GM19099 (cell line): ENCODE measurements at regions not wholly inside any gene's neighbourhood (a gene's known extent, or its start where the extent isn't known, plus 50 kb on each side); places are given as distances from the start of the nearest gene placed in this dataset.

Experiments
- POLR2A ChIP-seq: IDR thresholded peaks from 3 replicates; pipeline ENCODE4 v1.6.1; 2011; ENCODE audit warnings: low read depth; ENCODE audit not compliant: insufficient read length; ENCODE audit errors: extremely low read depth

DNA sequence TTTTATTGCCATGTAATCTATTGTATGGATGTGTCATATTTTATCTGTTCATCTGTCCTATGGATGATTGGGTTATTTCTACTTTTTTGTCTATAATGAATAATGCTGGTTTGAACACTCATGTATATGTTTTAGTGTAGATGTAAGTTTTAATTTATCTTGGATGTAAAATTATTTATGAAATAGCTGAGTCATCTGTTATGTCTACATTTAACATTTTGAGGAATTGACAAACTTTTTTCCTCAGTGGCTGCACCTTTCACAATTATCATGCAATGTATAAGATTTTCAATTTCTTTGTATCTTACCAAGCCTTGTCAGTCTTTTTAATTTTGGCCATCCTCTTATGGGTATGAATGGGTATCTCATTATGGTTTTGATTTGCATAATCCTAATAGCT, 666.4 kb downstream of the DIPK2A start:
- no peak for TF ChIP-seq POLR2A

DNA sequence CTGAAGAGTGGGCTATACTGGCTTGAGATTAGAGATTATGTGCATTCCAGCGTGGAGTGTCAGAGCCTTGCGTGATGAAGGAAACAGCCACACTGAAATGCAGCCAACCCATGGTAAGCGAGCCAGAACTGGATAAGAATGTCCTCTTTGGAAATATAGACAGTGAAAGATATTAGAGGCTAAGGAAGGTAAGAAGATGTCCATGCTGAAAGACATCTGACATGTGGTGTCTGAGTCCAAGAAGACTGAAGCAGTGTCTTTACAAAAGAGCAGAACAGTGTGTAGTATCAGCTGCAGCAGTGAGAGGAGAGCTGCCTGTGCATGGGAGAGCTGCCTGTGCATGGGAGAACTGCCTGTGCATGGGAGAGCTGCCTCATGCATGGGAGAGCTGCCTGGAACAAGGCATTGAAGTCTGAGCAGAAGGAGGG, 672.2 kb downstream of the DIPK2A start:
- no peak for TF ChIP-seq POLR2A

DNA sequence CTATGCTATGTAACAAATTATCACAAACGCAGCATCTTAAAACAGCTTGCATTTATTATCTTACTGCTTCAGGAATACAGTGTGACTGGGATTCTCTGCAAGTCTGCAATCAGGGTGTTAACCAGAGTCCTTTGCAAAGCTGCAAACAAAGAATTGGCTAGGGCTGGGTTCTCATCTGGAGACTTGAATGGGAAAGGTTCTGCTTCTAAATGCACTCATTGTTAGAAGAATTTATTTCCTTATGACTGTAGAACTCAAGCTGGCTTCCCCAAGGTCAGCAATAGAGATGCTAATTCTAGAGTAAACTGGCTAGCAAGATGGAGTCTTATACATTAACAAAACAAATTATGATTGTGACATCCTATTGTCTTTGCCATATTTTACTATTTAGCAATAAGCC, 673.7 kb downstream of the DIPK2A start:
- no peak for TF ChIP-seq POLR2A

DNA sequence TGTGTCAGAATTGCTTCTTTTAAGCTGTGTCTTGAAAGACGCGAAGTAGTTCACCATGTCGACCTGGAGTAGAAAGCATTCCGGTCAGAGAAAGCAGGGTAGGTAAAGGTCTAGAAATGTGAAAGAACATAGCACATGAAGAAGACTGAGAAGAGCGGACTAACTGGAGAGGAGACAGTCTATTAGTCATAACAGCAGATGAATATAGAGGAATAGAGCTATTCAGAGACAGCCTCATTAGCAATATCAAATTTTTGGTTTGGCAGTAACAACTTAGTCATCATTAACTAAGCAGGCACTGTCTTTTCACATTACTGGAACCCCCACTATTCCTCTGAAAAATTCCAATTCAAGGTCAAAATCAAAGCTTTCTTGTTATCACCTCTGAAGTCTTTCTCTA, 678.8 kb downstream of the DIPK2A start:
- TF ChIP-seq POLR2A, result no peak

DNA sequence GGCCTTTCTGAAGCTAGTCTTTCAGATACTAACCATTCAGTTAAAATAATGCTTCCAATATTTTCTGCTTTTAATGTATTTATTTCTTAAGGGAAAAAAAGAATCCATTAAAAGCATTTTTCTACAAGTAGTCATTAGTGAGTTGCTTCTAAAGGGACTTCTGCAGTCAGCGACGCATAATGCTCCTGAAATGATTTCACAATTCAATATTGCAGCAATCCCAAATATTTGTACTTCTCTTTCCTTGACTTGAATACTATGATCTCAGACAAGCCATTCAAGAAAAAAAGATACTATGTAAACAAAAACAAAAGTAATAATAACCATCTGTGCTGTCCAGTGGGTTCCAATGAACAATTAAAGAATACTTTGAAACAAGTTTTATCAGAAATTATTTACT, 681.0 kb downstream of the DIPK2A start:
- no peak for TF ChIP-seq POLR2A

DNA sequence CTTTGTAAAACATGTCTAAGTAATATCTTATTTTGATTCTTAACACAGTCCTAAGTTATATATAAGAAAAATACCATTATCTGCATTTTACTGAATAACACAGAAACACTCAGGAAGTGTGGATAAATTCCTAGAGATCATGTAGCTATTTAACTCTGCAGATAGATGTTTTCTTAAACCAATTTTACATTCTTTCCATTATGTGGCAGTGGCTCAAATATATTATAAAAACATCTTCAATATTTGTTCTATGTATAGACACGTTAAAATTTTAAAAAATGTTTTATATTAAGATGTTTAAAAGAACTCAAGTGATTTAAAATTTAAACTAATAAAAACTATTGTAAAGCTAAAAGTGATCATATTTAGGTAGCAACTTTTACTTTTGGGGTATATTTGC, 683.8 kb downstream of the DIPK2A start:
- TF ChIP-seq POLR2A, result no peak

DNA sequence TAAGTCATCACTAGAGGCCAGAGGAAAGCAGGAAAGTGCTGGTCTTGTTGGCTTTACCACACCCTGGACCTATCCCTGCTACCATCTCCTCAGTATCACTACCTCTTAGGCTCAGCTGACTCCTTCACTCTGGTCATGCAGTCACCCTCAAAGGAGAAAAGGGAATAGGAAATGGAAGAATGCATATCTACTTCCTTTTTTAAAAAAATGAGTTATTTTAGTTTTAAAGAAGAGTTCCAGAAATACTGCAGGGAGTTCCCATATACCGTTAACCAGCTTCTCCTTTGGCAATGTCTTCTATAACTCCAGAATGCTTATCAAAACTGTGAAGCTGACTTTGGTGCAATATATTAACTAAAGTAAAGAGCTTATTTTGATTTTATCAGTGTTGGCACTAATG, 688.6 kb downstream of the DIPK2A start:
- no peak for TF ChIP-seq POLR2A

DNA sequence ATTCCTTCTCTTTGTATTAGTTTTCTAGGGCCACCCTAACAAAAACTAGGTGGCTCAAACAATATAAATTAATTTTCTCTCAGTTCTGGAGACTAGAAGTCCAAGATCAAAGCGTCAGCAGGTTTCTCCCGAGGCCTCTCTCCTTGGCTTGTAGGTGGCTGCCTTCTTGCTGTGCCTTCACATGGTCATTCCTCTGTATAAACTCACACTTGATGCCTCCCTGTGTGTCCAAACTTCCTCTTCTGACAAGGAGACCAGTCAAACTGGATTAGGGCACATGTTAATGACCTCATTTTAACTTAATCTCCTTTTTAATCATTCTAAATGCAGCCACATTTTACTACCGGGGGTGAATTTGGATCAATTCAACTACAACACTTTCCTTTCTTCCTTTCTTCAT, 691.1 kb downstream of the DIPK2A start:
- TF ChIP-seq POLR2A, result no peak

DNA sequence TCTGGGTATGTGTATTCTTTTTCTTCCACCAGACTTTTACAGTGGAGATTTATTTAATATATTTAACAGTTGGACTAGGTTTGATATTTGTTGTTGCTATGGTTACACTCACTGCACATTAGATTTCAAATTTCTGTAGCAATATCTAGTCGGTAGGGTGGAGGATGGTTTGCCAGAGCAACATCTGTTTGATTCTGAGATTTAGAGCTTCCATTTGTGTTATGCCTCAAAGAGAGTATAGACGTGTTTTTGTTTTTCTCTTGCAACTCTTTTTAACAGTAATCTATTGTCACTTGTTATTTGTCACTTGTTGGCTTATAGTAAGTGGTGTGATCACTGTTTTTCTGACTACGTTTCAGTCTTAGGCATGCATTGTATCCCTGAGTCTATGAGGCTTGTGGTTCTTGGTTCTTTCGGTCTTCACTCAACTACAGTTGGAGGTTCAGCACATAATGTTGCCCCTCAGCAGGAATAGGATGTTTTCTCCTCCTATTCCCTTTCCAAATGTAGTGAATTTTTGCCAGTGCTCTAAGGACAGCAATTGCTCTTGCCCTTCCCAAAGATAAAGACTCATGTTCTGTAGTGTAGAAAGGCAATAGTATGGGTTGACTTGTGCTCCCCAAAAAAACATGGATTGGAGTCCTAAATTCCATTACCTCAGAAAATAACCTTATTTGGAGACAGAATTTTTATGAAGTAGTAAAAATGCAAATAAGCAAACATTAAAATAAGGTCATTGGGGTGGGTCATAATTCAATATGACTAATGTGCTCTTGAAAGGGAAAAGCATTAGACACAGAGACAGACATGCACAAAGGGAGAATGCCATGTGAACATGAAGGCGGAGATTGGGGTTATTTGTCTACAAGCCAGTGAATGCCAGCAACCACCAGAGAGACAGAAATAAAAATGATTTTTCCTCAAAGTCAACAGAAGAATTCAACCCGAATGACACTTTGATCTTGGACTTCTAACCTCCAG, 692.1 kb downstream of the DIPK2A start:
- TF ChIP-seq POLR2A, result no peak

DNA sequence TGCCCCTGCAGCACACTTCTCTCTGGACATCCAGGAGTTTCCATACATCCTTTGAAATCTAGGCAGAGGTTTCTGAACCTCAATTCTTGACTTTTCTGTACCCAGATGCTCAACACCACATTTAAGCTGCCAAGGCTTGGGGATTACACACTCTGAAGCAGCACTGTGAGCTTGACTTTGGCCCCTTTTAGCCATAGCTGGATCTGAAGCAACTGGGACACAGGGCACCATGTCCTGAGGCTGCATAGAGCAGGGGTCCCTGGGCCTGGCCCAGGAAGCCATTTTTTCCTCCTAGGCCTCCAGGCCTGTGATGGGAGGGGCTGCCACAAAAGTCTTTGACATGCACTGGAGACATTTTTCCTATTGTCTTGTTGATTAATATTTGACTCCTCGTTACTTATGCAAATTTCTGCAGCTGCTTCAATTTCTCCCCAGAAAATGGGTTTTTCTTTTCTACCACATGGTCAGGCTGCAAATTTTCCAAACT, 694.0 kb downstream of the DIPK2A start:
- TF ChIP-seq POLR2A, result no peak

DNA sequence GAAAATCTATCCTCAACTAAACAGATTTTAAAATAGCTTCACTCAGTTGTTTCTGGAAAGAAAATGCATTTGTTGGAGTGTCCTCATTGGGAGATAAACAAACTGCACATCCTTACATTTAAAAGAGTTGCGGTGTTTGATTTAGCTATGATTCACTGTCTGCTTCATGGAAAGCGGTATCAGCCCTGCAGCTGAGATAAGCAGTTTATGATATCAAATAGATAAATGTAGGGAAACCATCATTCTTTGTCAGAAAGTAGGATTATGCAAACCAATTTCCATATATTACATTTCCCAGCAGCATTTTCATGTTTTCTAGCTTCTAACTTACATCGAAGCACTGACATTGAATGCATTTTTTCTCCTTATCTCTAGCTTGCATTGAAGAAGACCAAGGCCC, 698.9 kb downstream of the DIPK2A start:
- no peak for TF ChIP-seq POLR2A

DNA sequence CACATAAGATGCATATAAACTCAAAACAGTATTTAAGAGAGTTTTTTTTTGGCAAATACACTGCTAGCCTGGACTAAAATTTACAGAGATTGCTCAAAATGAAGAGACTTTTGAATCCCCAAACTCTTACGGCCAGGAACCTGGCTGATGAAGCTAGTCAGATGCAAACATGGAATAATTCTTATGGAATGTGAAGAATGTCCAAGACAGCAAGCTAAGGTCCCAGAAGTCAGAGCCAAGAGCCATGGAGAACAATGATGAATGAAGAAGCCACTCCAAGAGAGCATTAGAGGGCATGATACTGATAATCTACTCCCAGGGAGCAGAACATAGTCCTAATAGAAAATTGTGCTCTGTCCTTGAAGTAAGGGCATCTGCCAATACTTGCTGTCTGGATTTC, 705.5 kb downstream of the DIPK2A start:
- TF ChIP-seq POLR2A, result no peak

DNA sequence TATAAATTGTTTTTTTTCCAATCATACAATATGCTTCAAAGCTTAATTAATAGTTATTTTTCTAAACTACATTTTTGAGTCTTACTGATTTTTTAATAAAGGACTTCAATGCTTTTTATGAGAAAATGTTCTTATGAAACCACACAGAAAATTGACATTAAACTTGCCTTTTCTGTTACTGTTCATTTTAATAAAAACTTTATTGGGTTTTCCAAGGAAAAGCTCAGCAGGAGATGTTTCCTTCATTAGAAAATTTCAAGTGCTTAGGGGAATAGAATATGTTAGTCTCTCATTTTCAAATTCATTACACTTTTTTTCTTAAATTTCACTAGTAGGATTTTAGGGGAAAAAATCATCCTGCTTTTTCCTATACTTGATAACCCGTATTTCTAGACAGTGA, 711.4 kb downstream of the DIPK2A start:
- no peak for TF ChIP-seq POLR2A

DNA sequence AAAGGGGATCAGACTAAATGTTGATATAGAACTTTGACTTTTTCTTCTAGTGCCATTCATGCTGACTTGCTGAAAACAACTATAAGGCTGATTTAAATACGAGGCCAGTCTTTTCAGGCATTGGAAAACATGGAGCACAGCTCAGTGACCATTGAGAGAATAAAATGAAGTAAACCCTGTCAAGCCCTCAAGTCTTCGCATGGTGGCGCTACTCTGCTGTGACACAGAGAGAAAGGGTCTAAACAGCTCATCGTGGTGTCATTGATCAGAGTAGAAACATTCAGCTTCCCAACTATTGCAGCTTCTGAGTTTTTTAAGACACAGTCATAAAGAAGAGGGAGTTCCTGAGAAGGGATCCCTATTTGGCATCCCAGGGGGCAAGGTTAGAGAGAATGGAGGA, 716.2 kb downstream of the DIPK2A start:
- no peak for TF ChIP-seq POLR2A

DNA sequence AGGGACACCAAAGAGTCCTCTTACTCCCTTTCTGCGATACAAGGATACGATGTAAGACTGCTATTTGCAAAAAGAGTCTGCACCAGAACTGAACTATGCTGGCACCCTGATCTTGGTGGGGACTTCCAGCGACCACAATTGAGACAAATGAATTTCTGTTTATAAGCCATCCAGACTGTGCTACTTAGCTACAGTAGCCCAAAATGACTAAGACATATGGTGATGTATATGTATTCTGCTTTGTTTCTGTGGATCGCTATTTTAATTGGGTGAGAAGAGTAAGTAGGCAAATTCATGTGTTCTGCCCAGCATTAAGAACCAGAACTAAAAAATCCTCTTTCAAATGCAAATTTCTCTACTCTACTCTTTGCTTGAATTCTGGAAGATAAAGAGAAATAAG, 720.9 kb downstream of the DIPK2A start:
- TF ChIP-seq POLR2A, result no peak

DNA sequence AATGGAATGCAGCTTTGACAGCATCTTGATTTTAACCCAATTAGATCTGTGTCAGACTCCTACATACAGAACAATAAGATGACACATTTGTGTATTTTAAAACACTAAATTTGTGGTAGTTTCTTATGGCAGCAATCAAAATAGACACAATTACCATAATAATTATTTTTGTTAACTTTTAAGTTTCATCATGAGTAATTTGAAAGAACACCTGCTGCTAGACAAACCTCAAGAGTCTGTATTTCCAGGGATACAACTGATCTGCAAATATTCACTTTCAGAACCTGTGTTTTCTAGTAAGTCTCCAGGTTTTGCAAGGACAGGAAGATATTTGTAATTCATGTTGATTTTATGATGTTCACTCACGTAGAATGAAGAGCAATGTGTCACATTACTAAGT, 736.8 kb downstream of the DIPK2A start:
- no peak for TF ChIP-seq POLR2A
